HG03378 (cell line): ENCODE measurements at regions not wholly inside any gene's neighbourhood (a gene's known extent, or its start where the extent isn't known, plus 50 kb on each side); places are given as distances from the start of the nearest gene placed in this dataset.
"Not testable (repeated sequence)": the region's sequence is repeated elsewhere in the genome, so short reads cannot be mapped to it uniquely, and the experiment has no call there.

Experiments used
- ATAC-seq: cut with Tn5 transposase; IDR thresholded peaks from one replicate; pipeline ENCODE4 v1.9.1; 2021; ENCODE audit warnings: mild to moderate bottlenecking, moderate library complexity; ENCODE audit not compliant: unreplicated experiment

- no peak for ATAC-seq
Observed at GRCh38 chr9:108057421-108058134, 568.0 kb upstream of the KLF4 start.

- no peak for ATAC-seq
Observed at GRCh38 chr9:108056805-108057386, 567.3 kb upstream of the KLF4 start.

DNA sequence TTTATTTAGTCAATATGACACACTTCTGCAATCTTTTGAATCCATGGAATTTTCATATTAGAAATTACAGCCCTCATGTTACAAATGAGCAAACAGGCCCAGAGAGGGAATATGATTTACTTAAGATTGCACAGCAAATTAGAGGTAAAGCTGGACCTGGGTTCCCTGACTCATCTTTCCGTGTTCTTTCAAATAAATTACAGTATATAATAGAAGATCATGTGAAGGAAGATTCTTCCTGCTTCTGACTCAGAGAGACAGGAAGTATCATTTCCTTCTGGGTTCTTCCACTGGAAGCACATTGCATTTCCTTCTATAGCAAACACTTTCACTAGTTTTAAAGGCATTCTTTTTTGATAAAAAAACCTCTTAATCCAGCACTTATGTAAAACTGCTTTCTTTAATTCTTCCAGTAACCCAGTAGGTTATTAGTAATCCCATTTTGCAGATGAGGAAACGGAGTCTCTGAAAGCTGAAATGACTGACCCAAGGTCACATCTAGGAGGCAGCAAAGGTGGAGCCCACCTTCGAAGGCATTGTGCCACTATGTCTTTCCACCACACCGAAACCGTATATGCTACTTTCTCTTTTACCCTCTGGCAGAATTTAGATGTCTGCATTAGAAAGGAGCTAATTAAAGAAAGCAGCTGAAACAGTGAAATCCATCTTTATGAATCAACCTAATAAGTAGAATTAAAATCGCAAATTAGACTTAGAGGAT lies 566.7 kb upstream of the KLF4 start:
- no peak for ATAC-seq

DNA sequence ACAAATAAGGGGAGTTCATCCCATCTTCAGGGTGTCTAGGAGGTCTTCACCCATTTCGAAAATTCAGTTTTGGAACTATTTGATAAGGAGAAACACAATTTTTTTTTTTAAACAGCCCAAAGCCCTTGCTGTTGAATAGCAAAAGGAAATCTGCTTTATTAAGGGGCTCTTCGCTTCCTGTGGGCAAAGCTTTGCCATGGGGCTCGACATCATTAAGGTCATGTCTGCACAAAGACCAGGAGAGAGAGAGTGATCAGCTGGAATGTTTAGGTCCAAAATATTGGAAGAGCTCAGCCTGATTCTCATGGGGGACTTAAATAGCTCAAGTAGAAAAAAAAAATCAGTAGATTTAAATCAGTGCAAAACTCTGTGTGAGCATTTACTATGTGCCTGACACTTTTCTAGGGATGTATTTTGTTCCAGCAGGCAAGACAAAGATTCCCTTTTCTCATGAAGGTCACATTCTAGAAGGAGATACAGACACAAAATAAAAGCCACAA lies 564.6 kb upstream of the KLF4 start:
- ATAC-seq = no peak

DNA sequence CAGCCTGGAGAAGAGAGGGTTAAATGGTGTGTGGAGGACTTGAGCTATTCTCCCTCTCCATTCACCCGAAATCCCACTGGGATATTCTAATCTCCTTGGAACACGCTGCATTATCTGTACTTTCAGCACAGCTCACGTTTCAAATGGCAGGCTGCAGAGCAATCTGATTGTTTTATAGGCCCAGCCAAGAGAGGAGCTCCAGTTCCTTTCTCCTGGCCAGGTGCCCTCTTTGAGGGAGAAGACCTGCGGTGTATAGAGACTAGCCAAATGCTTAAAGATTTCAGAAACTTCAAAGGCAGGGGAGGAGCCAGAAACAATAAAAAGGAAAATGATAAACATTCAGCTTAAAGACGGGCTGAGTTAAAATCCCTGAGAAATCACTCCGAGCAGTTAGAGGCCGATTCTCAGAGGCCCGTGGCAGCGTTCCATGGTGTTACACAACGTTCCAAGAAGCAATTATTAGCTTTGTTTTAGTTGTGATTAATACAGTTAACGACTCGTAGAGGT lies 564.0 kb upstream of the KLF4 start:
- no peak for ATAC-seq

- ATAC-seq = no peak
Observed at GRCh38 chr9:108052431-108053080, 563.0 kb upstream of the KLF4 start.

- ATAC-seq = no peak
Observed at GRCh38 chr9:108050894-108051293, 561.3 kb upstream of the KLF4 start.

DNA sequence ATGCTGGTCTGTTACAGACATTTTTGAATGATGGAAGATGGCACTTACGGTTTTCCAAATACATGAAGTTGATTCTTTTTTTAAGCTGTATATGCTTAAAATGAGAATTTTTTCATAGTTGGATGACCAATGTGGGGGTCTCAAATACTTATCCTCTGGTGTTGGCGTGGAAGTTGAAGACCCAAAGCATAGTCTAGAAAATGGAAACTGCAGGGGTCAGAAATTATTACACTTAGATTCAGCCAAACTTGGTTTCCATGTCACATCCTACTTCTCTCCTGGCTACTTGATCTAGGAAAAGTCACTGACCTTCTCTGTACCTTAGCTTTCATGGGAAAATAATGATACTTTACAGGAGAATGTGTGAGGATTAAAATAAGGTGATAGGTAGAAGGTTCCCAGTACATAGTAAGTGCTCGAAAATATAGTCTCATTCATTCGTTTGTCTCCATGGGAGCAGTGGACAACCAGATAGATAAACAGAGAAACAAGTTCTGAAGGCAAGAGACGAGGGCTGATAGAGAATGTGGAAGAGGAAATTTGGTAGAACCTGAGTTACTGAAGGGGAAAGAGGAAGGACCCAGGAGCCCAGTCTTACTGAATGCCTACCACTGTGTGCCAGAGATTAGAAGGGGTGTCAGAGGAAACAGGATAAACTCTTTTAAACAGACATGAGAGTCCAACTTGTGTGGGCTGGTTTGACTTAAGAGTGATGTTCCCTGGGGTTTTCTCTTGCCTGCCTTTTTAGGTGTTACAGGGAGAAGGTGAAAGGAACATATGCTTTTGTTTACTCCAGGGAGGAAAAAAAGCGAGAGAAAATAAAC lies 560.3 kb upstream of the KLF4 start:
- ATAC-seq = no peak

DNA sequence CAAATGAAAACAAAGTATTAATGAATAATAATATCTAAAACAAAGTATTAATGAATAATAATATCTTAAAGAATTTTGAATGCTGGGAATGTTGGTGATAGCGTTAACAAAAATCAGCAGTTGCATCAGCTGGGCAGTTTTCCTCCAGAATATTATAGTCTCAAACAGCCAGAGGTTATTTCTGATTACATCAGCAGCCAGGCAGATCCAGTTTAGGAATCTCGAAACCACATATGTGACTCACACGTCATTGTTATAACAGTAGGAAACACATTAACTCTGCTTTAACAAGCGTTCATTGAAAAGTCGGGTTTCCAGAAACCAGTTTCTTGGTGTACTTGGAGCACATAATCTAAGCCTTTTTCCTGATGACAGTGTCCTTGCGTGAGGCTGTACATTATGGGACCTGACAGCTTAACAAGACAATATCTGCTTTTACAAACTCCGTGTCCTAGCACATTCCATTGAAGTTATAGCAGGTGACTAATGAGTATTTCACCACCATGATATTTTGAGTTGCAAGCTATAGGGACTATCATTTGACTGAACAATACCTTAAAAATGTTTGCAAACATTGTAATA lies 559.5 kb upstream of the KLF4 start:
- ATAC-seq = no peak

DNA sequence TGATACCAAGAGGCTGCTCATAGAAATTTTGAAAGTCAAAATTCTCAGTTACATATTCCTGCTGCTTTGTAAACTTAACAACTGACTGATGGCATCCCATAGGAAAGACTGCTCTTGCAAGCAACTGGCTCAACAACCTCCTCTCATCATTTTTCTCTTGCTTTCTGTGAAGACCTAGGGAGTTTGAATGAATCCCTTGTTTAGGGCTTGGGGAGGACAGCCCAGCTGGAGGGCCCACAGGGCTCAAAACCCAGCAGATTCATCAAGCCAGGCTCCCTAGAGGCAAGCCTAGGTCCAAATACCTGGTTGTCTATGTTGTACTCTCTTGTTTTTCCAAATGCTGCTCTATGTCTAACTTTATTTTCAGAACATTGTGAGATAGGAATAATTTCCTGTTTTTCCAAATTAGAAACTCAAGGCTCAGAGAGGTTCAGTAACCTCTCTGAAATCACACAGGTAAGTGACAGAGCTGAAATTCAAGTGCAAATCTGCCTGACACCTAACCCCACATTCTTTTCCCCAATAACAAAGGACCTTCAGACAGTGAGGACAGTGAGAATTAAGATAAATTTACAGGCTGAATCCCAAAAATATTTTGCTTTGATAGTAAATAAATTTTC lies 558.9 kb upstream of the KLF4 start:
- ATAC-seq = no peak

GRCh38 chr9:108047777-108048176 lies 558.2 kb upstream of the KLF4 start:
- not testable (repeated sequence) for ATAC-seq

DNA sequence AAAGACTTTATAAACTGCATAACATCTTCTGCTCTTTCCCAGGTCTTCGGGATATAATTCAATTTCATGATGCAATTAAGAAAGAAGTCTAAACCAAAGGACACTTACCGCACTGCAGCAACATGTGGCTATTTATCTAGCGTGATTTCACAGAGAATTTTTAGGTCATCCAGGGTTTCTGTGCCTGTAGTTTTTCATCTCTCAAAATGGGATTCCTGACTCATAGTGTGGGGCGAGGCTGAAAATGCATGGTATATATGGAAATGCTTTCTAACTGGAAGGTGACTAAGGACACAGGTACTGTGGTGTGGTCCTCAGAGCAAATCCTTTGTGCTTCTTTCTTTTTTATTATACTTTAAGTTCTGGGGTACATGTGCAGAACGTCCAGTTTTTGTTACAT lies 557.7 kb upstream of the KLF4 start:
- no peak for ATAC-seq

DNA sequence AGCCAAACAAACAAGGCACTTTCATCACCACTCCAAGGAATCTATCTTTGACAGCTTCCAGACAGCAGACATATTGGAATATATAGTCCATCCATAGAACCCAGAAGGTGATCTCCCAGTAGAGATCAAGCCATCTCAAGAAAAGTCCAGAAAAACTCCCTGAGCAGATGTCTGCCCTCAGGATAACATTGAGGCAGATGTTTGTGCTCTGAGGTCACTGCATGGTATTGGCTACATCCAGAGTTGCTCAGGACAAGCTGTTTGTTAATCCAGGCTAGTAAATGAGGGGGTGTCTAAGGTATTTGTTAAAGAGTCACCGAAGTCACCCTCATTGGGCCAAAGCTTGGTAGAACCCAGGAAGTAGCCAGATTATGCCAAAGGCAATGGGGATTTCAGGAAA lies 556.3 kb upstream of the KLF4 start:
- no peak for ATAC-seq

GRCh38 chr9:108043585-108043984 lies 554.0 kb upstream of the KLF4 start:
- ATAC-seq = no peak

DNA sequence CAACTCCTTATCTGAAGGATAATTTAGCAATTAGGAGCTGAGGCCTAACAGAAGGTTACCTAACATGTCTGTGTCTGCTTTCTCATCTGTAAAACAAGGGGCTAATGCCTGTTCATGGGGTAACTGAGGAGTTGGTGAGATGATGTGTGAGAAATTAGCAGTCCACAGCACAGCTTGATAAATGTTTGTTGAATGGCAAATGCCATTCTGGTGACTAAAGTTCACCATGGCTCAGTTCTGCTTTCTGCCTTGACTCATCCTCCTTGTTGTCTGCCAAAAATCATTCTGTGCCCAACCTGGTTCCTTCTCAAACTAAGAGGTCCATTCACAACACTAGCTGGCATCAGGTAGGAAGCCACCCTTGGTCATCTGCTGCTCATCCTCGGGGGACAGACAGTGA lies 552.0 kb upstream of the KLF4 start:
- ATAC-seq = no peak

DNA sequence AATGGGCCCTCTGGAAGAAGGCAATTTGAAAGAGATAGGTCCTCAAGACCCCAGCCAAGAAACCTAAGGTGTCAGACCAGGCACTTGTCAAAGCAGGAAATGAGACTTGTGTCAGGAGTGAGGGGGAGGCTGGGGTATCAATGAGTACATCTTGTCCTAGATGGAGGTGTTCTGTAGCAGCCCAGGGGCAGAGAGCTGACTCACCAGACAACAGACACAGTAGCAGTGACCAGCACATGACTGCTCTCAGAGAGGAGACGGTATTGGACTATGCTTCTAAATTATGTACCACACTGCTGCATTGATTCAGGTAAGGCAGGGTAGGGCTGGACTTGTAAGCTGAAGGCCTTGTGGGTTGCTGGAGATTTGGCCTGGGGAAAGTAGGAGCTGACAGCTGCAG lies 551.2 kb upstream of the KLF4 start:
- ATAC-seq = no peak

DNA sequence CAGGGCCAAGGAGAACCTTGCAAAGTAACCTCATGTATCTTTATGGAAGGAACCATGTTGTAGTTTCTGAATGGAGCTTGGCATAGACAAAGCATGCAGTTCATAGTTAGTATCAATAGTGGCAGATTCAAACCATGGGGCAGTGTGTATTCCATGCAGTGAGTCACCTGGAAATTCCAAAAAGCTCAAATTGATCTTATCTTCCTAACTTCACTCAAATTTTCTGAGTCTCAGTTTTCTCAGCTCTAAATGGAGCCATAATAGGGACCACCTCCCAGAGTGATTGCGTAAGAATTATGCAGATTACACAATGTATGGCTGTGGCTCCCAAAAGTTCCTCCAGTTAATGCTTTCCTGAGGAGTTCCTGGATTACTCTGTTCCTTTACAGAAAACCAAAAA lies 549.9 kb upstream of the KLF4 start:
- no peak for ATAC-seq

GRCh38 chr9:108039012-108039411 lies 549.4 kb upstream of the KLF4 start:
- ATAC-seq = no peak

- ATAC-seq = no peak
Observed at GRCh38 chr9:108035487-108035886, 545.9 kb upstream of the KLF4 start.
